ENCODE measurements at regions not wholly inside any gene's neighbourhood (a gene's known extent, or its start where the extent isn't known, plus 50 kb on each side); places are given as distances from the start of the nearest gene placed in this dataset.

DNA sequence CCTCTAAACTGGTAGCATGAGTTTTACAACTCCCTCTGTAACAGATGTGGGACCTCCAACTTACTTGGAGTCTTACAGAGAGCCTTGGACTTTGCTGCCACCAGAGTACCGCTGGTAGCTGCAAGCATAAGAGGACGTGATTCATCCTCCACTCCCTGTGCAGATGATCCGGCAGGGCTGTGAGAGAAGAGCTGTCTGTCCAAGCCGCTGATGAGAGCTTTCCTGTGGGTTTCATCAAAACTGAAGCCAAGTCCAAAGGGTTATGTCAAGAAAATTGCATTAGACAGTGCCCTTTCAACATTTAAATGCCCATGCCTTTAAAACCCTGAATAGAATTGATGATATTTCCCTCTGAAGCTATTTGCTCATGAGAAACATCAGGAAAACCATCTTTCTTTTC lies 85.8 kb downstream of the LLPH start:
- no peak for DNase-seq (ENCODE audit: low read depth)

DNA sequence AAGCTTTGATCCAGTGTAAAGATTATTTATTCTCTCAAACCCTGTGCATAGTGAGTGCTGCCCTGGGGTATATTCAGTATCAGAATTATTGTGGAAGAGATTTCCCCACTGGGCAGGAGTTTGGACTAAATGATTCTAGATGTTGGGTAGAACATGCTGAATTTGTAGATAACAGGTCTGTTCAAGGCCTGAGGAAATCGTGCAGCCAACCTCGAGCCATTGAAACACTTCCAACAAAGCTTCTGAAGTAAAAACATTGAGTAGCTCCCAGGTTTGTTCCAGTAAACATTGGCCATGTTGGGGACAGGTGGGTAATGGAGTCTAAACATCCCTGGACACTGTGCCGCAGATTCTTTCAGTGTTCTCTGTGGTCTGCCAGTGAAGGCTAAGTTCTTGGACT lies 87.5 kb downstream of the LLPH start:
- no peak for DNase-seq (ENCODE audit: low read depth)

DNA sequence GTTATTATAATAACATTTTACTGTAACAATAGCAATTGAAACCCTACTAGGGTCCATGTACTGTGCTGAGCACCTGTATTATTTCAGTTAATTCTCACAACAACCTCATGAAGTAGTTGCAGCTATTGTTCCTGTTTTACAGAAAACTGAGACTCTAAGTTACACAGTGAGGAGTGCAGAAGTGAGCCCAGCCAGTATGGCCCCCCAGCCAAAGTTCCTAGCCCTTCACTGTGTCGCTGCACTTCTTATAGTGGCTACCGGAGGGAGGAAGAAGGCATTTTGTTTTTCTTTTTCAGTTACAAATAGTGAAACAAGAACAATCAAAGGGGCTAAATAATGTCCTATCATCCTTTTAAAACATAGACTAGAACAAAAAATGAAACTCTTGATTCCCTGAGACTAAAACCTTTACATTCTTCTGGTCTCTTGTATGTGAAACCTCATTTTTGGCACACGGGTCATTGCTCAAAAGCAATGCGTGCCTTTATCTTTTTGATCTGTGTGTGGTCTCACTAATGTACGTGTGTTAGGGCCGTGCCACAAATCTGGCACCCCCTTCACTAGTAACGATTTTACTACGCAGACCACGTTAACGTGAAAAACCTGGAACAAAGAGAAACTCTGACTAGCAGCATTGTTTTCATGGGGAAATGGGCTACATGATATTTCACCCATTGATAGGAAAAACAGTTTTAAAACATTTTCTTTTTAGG lies 88.7 kb downstream of the LLPH start:
- no peak for DNase-seq (ENCODE audit: low read depth)

DNA sequence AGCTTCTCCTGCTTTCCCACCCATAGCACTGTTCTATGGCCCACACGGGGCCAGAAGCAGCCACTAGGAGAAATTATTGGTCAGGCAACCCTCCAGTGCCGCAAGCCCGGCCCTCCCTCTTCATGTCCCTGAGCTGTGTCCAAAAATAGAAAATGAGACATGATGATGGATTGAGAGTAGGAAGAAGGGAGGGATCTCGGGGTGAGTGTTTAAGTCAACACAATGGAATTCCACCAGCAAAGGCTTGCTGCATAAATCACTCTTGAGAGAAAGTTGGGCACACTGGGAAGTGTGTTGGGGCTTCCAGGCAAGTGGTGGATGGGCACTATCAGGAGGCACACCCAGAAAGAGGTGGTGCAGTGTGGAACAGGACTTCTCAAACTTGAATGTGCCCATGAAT lies 94.2 kb downstream of the LLPH start:
- peak; percentile 91 for DNase-seq (ENCODE audit: low read depth)

DNA sequence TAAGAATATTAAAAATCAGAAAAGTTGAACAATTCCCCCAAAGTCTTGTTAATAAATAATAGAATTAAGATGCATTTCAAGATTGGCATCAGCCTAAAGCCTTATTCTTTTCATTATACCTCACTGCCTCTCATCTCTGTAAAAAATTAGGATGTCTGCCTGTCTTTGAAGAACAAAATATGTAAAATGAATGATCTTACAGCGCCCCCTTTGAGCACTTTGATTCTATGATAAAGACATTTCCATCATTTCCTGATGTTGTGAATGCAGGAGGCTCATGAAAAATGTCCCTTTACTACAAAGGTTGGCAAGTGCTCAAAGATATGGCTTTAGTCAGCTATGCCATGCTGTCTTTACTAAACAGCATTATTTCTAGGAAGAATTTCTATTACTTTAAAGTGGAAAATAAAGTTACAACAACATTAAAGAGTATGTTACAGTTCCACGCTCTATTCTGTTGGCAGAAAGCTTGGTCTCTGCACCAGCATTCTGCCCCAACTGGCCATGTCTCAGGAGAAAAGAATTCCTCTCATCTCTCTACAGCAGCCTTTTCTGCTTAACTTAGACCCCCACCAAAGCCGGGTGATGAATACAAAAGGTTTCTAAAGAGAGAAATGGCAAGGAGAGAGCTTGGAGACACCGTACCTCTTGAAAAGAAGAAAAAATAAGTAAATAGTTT lies 95.1 kb downstream of the LLPH start:
- no peak for DNase-seq (ENCODE audit: low read depth)

DNA sequence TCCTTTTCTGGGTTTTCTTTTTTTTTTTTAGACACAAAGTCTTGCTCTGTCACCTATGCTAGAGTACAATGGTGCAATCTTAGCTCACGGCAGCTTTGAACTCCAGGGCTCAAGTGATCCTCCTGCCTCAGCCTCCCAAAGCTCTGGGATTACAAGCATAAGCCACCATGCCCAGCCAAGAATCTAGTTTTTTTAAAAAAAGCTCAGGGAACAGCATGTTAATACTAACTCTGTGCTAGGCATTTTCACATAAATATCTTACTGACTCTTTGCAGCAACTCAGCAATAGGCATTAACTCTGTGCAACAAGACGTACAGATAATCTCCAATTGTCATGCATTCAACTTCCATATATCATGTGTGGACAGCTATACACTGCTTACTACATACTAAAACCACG lies 97.4 kb downstream of the LLPH start:
- no peak for DNase-seq (ENCODE audit: low read depth)

DNA sequence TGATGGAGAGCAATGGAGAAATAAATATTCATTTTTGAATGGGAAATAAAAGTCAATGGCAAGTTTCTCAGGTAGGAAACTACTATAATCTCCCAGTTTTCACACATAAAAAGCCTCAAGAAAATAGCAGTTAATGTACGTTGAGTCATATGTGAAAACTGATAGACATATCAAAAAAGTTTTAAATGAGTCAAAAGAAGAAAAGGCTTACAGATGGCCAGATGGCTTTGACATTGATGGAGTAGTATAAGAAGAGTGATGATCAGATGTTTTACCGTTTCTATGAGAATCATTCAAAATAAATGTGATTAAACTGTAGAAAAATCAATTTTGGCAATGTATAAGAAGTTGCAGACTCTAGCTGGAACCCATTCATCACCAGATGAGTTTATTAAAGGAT lies 97.8 kb downstream of the LLPH start:
- no peak for DNase-seq (ENCODE audit: low read depth)

DNA sequence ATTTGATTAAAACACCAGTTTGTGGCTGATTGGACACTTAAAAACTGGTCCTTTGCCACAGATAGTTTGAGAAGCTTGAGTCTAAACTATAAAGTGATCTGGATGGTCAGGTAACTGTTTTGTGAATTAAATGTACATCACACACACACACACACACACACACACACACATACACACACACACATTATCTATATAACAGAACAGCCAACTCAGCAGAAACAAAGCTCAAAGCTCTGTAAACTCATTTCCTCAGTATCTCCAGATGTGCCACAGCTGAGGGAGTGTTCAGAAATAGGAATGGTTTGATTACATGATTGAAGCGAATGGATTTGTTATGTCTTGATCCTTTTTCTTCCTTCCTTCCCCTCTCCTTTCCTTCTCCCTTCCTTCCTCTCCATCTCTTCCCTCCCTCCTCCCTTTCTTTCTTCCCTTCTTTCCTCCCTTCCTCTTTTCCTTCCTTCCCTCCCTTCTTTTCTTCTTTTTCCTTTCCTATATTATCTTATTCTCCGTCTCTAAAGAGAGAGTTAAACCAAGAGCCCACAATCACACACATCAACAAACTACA lies 100.3 kb downstream of the LLPH start:
- no peak for DNase-seq (ENCODE audit: low read depth)

DNA sequence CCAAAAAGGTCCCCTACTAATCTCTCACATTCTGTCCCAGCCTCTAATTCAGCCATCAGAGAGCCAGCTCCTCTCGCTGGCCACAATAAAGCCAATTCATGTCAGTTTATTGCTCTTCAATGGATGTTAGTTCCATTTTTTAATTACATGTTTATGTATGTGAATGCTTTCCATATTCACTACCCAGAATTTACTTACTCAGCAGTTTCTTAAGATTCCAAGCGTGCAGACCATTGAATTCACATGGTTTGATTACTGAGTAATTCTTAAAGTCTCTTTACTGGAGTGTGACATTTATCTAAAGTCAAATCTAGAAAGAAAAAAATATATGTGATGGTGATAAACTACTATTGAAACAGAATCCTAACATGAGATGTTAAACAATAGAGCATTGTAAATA lies 102.2 kb downstream of the LLPH start:
- DNase-seq (ENCODE audit: low read depth) = no peak

DNA sequence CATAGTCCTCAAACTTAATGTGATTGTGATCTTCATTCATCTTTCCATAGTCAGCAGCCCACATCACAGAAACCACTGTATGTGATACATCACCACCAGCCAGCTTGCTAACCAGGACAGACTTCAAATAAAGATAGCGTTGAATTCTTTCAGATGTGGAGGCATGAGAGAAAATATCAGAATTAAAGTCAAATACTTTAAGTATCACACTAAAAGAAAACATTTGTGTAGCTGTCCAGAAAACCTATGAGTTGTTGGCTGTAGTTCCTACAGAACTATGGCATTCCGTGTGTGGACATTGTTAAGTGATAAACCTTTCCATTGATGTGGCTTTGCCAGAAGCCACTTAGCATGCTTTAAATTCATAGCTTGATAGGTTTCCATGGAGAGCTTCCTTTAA lies 105.1 kb downstream of the LLPH start:
- DNase-seq (ENCODE audit: low read depth) = no peak

DNA sequence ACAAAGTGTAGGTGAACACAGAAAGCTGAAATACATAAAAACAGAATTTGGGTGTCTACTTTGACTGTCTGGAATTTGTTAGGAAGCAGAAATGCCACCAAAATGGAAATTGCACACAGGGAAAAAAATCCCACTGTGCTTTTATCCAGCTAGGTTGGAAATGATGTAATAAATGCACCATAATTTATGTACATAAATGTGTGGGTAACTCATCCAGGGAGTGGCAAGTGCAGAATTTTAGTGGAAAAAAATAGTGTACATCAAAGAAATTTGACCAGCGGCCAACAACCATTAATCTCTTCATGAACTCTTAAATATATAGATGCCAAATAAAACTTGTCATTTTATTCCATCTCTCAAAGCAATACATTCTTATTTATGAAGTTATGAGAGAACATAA lies 105.6 kb downstream of the LLPH start:
- DNase-seq (ENCODE audit: low read depth) = no peak

DNA sequence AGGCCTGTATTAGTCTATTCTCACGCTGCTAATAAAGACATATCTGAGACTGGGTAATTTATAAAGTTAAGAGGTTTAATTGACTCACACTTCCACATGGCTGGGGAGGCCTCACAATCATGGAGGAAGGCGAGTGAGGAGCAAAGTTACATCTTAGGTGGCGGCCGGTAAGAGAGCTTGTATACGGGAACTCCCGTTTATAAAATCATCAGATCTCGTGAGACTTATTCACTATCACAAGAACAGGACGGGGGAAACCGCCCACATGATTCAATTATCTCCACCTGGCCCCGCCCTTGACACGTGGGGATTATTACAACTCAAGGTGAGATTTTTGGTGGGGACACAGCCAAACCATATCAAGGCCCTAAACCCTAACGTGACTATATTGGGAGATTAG lies 110.1 kb downstream of the LLPH start:
- DNase-seq (ENCODE audit: low read depth) = no peak

DNA sequence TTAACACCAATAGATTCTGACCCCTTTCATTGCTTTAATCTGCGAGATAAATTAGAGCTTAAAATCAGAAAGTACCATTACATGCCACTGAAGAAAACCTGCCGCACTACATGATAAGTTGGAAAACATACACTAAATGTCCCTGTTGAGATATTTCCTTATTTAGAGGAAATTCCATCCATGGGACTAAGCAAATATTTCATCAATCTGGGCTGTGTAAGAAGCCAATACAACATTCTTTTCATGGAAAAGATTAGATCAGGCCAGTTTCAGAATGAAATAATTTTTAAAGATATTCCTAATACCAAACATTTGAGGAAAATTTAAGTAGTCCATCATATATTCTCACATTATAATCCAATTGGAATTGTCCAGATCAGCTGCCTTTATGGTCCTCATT lies 112.8 kb downstream of the LLPH start:
- no peak for DNase-seq (ENCODE audit: low read depth)
